HT-29 (cell line): ENCODE measurements at regions not wholly inside any gene's neighbourhood (a gene's known extent, or its start where the extent isn't known, plus 50 kb on each side); places are given as distances from the start of the nearest gene placed in this dataset.
A peak's percentile ranks its signal among the peaks of the same experiment; 100 is the strongest.

ENCODE experiments used
- DNase-seq: peaks from one replicate; pipeline ENCODE4 v3.0.0-alpha.2; 2015; ENCODE audit warnings: low spot score

DNA sequence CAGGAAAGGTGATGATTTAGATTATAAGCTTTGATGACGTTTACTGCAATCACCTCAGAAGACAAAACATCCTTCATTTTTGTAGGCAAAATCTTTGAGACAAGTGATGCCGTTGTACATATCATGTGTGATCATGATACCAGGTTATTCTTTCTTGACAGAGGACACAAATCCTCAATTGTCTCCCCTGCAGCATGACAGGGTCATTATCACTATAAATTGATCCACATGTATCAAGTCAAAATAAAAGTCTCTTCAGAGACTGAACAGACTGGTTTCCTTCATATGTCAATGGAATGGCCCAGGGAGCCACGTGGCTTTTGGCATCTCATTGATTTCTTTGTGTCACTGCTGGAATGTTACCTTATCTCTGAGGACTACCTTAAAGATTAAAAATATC is 995.7 kb downstream of the FLRT2 start:
- DNase-seq = no peak

DNA sequence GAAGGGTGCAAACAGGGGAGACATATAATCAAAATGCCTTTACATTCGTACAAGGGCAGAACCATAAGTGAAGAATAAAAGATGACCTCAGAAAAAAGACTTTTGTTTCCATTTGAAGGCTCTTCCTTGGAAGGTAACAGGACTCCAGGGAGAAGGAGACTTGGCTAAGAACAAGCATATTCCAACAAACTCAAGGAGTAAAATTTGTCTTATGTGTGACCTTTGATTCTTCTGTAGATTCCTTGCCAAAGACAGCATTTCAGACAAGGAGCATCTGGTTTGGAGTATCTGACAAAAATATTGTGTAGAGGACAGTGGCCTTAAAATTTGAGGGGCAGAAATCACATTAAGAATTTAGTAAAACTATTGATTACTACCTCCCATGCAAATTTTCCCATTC is 991.9 kb downstream of the FLRT2 start:
- no peak for DNase-seq

DNA sequence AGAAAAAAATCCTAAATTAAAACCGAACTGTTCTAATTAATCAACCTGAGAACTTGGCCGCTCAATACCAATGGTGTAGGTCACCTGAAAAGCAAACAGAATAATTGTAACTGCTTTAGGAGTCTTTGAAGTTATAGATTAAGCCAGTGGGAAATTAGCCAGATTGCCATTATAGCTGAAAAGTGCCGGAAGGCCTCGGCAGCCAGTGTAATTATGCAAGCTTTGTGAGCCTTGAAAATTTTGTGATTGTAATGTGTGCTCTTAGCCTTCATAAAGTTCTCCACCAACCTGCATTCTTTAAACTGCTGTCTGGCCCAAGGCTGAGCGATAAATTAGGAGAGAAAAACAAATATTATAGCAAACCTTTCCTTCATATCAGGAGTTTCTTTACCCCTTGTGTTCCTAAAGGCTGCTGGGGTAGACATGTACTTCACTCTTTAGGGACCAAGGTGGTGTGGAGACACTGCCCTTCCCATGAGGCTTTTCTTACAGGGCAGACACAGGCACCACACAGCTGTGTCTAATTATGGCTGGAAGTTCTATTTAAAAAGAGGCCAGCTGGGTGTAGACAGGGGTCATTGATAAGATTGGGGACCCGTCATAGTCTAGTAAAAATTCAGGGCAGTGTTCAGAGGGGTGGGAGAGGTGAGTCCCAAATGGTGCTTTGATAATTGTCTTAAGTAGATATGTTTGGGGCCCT is 991.2 kb downstream of the FLRT2 start:
- DNase-seq = no peak

DNA sequence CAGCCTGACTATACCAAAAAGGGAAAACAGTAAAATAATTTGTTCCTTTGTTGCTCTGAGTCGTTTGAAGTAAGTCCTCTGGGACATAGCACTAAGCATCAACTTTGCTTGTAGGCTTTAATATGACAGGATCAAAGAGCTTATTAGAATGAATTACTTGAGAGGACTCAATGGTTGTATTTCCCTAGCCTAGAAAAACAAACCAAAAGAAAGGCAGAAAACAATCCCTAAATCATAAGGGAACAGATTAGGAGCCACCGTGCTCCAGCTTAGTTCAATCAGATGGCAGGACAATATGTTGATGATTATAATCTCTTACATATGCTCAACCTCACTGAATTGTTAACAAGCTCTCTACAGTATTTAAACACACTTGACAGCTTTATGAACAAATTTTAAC is 988.4 kb downstream of the FLRT2 start:
- no peak for DNase-seq

DNA sequence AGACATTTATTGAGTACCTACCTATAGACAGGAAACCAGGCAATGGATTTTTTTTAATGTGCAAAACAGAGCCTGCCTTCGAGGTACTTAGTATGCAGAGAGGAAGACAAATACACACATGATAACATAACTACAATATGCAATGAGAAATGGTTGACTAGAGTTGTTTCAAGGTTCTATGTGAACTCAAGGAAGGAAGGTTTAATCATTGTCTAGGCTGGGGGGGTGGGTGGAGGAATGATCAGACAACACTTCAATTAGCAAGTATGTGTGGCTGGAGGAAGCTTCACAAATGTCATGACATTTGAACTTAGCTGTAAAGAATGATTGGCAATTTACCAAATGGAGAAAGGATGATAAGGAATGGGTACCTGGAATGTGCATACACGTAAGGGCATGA is 985.3 kb downstream of the FLRT2 start:
- DNase-seq = no peak

DNA sequence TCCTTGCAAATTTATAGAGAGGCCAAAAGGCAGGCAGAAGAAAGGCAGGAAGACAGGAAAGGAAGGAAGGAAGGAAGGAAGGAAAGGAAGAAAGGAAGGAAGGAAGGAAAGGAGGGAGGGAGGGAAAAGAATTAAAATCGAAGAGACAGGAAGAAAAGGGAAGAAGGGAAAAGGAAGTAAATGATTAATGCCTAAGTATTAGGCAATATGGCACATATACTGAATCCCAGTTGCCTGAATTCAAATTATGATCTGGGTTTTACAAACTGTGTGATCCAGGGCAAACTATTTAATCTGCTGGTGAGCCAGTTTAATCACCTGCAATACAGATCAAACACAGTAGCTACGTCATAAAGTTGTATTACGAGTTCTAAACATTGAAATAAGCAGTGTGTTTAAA is 983.6 kb downstream of the FLRT2 start:
- no peak for DNase-seq

DNA sequence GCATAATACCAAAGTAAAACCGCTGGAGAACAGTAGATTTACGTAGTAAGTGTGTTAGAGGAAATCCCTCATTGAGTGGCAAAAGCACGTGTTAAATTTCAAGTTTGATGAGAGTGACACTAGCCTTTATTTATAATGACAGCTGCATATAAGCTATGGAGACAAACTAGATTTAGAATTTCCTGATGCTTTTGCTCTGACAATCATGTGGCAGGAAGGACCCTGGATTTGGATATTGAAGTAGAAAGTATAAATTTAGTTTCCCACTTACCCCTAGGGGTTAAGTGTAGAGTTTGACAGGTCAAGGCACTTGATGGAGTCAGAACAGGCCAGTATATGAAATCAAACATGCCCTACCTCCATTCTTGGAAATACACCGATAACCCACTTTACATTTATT is 983.1 kb downstream of the FLRT2 start:
- DNase-seq = no peak

DNA sequence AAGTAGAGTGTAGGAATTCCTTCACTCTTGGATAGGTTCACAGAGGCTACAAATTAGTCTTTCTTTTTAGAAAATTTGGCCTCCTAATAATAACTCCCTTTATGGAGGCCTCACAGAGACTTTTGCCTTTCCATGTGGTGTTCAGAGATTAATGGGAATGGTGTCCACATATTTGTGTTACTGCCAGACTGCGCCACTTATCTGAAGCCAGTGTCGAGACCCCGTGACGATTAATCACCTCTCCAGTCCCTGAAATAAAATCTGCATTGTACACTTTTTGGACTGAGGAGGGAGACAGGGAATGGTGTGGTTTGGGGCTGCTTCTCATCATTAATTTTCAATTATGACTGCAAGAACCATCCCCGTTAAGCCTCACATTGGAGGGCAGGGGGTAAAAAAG is 980.5 kb downstream of the FLRT2 start:
- DNase-seq = no peak

DNA sequence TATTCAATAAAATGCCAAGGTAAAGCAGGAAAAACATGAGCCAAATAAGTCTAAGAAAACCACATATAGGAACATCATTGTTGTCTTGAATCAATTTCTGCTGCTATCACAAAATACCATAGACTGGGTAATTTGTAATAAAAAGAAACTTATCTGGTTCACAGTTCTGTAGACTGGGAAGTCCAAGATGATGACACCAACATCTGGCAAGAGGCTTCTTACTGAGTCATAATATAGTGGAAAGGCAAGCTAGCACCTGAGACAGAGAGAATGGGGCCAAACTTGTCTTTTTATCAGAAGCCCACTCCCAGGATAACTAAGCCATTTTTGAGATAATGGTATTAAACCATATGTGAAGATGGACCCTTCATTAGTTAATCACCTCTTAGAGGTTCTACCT is 975.9 kb downstream of the FLRT2 start:
- DNase-seq = no peak

DNA sequence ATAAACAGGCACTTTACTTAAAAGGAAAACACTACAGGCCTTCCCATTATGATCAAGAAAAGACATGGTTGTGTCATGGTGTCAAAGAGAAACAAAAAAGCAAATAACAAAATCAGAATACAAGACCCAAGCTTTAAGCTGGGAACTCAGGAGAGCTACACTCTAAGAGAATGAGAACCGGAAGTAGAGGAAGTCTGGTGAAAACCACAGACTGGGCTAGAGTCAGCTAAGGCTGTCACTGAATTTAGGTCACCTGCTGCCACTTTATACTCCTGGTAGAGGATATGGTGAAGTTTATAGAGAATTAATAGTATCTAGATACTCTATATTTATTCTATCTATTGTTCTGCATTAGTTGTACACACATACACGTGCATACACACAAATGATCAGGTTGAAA is 971.7 kb downstream of the FLRT2 start:
- DNase-seq = no peak

DNA sequence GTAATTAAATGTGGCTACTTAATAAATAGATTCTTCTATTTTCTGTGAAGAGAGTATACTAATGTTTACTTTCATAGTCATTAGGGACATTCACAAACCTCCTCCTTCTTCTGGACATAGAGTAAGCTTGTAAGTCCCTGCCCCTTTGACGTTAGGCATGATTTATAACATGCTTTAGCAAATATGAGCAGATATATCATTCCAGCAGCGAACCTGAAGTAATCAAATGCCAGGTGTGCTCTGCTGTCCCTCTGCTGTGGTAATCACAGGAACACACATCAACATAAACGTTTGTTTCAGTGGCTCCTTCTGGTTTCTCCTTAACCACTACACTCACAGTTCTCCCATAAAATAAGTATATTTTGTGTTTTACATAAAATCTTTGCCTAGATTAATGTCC is 961.8 kb downstream of the FLRT2 start:
- DNase-seq = no peak

DNA sequence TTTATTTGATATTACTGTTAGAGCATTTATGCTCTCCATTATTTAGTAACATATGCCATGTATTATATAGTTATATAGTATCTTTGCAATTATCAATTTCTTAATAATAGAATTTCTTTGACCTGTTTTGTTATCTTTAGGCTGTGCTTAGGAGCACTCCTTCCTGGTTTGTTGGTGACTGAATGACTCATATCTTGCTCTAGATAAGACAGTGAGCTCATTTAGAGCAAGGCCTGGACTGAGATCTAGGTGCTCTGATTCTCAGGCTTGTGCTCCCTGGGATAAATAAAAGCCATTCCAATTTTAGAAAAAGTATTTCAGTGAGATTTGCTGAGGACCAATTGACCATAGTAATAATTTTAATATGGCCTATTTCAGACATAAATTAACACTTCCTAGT is 951.2 kb downstream of the FLRT2 start:
- DNase-seq = no peak

DNA sequence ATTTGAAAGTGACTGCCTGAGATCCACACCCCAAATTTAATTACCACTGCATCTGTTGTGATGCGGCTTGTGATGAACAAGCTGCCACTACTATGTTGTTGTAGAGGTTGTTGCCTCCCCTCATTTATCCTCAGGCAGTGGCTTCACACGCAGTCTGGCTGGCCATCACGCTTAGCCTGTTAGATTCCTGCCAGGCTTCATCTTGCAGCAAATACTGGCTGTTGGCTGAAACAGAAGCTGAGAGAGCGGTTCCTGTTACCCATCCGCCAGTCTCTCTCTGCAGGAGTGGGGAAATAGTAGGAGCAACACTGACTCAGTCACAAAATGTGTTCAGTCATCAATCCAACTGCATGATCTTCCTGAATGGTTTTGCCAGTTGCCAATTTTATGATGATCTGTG is 934.4 kb downstream of the FLRT2 start:
- DNase-seq = no peak

DNA sequence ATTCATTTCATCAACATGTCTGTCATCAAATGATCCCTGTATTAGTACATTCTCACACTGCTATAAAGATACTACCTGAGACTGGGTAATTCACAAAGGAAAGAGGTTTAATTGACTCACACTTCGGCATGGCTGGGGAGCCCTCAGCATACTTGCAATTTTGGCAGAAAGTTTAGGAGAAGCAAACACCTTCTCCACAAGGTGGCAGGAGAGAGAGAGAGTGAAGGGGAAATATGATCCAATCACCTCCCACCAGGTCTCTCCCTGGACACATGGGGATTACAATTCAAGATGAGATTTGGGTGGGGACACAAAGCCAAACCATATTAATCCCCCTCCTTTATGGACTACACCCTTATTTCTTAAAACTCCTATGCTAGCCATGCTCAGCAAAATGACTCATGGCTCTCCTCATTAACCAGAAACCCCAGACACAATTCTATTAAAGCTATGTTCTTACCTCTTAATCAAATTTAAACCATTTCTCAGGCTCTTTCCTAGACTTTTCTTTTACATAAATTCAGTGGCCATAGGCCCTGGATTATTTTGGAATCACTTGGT is 932.3 kb downstream of the FLRT2 start:
- DNase-seq = peak; percentile 30

DNA sequence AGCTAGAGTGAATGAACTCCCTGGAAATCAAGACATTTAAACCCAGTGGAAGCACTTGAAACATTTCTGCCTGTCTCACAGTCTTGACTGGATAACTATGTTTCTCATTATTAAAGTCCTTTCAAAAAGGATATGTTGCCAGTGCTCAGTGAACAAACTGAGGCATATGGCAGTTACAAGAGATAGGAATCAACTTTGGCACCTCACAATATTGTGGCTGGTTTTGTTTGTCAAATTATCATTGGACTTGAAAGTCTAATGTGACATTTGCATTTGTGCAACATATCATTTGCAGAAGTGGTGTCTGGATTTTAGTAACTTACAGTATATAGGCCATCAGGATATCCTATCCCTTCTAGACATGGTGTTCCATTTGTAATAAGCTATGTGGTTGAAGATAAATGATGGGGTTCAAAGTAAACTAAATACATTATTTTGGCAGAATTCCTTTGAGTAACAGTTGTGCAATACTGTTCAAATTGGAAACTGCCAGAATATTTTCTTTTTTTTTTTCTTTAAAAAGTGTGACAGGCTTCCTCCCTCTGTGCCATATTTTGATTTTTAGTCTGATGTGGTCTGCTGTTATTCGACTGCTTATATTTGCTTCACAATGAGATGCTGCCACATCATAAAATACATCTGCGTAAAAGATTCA is 927.7 kb downstream of the FLRT2 start:
- DNase-seq = no peak

DNA sequence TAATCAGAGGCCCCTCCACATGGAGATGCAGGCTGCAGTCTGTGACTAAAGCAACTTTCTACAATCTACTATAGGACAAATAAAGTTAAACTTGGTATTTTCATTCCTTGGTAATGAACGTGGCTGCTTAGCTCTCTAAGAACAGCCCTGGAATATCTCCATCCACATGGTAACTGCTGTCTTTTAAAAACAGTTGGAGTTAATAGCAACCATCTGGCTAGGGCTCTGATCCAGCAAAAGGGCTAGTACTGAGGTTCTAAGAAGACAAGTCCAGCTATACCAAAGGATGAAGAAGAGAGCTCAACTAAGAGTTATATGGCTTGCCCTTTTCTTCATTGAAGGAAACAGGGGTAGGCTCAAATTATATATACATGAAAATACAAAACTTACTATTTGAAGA is 920.1 kb downstream of the FLRT2 start:
- no peak for DNase-seq

DNA sequence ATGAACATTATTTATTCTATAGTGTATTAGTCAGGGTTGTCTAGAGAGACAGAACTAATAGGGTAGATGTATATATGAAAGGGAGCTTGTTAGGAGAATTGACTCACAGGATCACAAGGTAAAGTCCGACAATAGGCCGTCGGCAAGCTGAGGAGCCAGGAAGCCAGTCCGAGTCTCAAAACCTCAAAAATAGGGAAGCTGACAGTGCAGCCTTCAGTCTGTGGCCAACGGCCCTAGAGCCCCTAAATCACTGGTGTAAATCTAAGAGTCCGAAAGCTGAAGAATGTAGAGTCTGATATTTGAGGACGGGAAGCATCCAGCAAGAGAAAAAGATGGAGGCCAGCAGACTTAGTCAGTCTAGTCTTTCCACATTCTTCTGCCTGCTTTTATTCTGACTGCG is 912.2 kb downstream of the FLRT2 start:
- no peak for DNase-seq

DNA sequence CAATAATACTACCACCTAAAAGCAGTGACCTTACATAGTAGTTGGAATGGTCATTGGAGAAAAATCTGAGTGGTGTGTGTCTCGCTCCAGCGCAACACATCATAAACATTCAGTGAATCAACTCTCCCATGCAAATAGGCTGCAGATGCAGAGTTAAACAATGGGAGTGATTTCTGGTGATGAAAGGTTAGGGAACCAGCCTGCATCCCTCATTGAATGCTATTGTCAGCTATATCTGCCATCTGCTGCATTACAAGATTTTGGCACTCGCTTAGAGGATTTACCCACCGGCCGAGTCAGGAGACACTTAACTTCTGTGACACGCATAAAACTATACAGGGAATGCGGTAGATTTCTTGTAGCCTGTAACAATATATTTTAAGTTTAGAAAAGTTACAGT is 900.9 kb downstream of the FLRT2 start:
- no peak for DNase-seq

DNA sequence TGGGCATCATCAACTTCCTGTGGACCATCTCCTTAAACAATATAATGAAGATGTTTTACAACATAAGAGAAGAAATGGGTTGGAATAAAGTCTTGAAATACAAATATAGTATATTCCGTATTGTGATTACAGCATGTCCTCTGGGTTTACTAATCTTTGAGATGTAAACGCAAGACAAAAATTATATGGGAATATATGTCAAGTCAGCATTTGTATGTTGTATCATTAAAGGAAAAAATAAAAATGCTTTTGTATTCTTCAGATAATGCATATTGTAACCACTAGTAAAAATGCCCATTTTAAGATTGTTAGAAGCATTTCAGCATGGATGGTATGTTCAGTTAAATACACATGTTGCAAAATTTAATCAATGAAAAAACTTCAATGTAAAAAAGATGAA is 893.3 kb downstream of the FLRT2 start:
- no peak for DNase-seq

DNA sequence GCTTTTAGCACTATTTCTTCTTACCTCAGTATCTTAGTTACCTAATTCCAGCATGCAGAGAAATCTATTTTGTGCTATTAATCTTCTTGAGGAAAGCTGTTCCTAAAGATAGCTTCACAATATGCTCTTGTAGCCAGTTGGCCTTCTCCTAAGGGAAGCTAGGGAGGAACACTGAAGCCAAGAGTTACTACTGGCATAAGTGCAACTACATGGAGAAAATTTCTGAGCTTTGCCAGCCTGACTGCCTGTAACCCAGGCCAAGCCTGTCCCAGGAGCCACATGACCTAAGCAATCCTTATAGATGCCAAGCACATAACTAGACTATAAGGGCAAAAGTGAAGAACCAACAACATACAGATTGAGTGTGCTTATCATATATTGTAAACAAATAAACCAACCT is 890.2 kb downstream of the FLRT2 start:
- no peak for DNase-seq

DNA sequence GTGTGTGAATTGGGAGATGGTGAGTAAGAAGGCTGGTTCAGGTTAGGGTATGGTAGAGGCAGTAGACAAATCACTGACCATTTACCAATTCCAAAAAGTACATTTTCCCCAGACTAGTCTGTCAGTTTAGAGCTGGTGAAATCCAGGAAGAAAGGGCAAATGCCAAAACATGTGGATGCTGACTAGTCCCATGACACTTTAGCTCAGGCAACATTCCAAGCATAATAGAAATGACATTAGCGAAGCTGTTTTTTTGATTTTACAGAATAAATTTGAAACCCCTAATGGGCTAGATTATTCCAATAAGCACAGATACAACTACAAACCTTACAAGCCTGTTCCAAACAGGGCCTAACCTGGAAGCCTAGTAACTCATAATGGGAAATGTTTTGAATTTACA is 884.2 kb downstream of the FLRT2 start:
- DNase-seq = no peak

DNA sequence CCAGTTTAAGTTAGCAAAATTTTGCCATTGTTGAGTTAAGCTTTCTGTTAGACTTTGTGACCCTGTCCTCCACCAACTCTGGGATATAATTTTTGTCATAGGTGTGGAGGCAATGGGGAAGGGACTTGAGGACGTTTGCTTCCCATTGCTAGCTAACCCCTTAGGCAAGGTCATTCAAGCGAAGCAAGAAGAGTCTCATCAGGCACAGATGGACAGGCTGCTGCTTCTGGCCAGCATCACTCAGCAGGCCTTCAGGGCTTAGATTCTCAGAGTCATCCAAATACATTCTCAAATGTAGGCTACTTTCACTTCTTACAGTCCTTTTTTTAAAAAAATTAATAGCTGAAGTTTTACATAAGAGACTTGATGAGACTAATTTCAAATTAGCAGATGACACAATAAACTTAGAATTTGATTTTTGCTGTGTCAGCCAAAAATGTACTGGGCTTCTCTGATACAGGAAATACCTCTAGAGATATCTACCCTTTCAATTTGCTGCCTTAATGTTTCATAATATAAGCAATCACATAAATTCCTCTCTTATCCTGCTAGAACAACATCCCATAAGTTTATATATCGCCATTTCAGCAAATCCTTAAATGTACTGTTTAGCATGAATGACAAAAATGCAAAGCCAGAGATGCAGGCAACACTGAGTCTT is 875.2 kb downstream of the FLRT2 start:
- no peak for DNase-seq

DNA sequence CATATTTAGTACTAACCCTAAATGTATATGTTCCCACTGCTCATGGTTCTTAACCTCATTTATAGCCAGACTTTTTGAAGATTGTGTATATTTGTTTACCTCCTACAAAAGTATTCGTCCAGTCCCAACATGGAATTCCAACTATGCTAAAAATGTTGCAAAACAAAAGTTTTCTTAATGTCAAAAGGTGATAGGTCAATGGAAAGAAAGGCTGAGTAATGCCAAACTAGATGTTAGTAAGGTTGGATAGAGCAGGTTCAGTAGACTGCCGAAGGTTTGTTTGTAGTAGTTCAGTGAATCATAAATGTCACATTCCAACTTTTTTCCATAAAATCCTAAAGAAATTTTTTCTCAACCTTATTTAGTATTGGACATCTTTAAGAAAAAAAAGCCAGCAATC is 874.5 kb downstream of the FLRT2 start:
- DNase-seq = no peak
